KG1 (cell line): ENCODE measurements at regions not wholly inside any gene's neighbourhood (a gene's known extent, or its start where the extent isn't known, plus 50 kb on each side); places are given as distances from the start of the nearest gene placed in this dataset.

Source experiments
- DNase-seq: peaks from one replicate; lab custom pipeline; 2025; lab: John Stamatoyannopoulos, UW

GRCh38 chr10:43006490-43006889, 70.4 kb upstream of the RET start:
- no peak for DNase-seq

GRCh38 chr10:43012578-43012977, 64.3 kb upstream of the RET start:
- DNase-seq, result no peak

GRCh38 chr10:43013065-43013464, 63.8 kb upstream of the RET start:
- DNase-seq, result peak; percentile 29

GRCh38 chr10:43024524-43024923, 52.3 kb upstream of the RET start:
- no peak for DNase-seq

GRCh38 chr10:43024942-43025700, 51.7 kb upstream of the RET start:
- no peak for DNase-seq

GRCh38 chr10:43026039-43026973, 50.6 kb upstream of the RET start:
- no peak for DNase-seq
